ENCODE measurements at regions not wholly inside any gene's neighbourhood (a gene's known extent, or its start where the extent isn't known, plus 50 kb on each side); places are given as distances from the start of the nearest gene placed in this dataset.
"Not testable (repeated sequence)": the region's sequence is repeated elsewhere in the genome, so short reads cannot be mapped to it uniquely, and the experiment has no call there.

DNA sequence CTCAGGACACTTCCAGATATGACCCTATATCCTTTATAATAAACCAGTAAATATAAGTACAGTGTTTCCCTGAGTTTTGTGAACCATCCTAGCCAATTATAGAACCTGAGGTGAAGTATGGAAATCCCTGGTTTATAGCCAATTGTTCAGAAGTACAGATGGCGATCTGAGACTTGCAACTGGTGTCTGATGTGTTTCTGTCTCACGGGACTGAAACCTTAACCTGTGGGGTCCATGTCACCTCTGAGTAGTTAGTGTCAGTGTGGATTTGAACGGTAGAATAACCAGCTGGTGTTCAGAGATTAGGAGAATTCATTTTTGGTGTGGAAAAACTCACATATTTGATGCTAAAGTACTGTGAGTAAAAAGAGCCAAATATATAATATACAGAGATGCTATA is 606.6 kb downstream of the MAFB start:
- DNase-seq: no peak

- no peak for DNase-seq
These were observed 607.4 kb downstream of the MAFB start for GRCh38 chr20:40081653-40082052.

GRCh38 chr20:40080041-40080652 is 608.9 kb downstream of the MAFB start:
- peak in 3 of 56 donors; percentile 1 to 16 (median 5) for DNase-seq

DNA sequence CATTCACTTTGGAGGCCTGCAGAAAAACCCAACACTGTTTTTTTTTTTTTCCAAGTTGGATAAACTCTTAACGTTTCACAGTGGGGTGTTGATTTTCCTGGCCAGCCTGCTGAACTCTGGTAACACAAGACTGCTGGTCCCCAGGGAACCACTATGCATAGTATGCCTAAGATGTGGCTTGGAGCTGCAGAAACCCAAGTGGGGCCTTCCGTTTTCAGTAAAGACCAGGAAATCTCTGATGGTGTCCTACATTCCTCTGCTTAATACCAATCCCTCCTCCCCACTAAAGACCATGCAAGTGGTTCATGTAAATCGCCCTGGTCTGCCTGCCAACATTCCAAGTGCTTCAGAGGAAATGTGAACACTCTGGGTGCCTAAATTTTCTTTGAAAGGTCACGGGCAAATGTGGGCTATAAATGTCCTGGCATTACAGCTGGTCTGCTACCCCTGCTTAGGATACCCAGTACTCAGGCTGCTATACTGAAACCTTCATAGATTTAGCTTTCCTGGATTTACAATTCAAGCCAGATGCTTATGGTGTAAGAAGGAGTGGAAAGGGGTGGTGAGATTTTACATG is 615.4 kb downstream of the MAFB start:
- no peak for DNase-seq

GRCh38 chr20:40072907-40073306 is 616.1 kb downstream of the MAFB start:
- no peak for DNase-seq

DNA sequence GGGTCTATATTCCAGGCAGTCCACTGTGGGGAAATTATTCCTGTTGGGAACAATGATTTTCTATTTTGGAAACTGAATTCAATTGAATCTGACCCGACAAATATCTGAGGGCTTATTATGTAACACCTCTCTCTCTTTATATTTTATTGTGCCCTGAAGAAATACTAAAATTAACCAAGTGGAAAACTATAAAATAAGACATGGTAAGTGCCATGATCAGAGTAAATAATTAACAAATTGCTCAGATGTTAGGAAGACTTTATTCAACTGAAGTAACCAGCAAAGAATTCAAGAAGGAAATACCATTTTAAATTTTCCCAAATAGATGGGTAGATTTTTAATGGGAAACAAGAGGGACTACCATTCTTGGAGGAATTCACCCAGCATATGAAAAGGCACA is 632.9 kb downstream of the MAFB start:
- DNase-seq: no peak

- DNase-seq: no peak
These were observed 633.3 kb downstream of the MAFB start for GRCh38 chr20:40055711-40056110.

GRCh38 chr20:40054311-40054710 is 634.7 kb downstream of the MAFB start:
- DNase-seq: no peak

DNA sequence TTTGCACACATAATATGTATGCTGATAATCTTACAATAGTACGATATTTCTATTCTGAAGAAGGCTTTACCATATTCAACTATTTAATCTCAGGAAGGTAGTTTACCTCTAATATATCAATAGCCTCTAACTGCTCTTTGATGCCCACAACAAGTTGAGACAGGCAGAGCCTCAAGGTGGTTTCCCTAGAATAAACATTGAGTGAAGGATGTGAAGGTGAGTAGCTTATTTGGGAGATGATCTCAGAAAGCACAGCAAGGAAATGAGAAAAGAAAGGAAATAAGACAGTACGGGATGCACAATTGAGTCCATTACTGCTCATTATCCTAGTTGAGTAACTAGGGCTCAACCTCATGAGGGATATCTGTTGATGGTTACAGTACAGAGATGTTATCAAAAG is 638.4 kb downstream of the MAFB start:
- no peak for DNase-seq

- DNase-seq: no peak
These were observed 639.2 kb downstream of the MAFB start for GRCh38 chr20:40049854-40050253.

DNA sequence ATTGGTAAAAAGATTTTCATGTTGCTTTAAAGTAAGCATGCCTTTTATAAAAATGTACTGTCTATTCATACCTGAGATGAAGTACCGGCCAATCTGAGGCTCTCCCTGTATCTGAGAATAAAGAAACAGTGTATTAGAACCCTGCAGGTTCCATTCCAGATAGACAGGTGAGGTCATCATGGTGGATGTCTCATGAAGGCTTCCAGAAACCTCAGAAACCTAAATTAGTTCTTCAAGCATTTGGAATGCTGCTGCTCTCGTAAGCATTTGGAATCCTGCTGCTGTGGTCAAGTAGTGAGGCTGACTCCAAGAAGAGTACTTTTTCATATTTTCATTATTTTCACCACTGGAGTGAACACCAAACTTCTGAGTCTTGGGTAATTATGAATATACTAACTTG is 642.3 kb downstream of the MAFB start:
- no peak for DNase-seq

GRCh38 chr20:40037511-40037910 is 651.5 kb downstream of the MAFB start:
- DNase-seq: no peak

DNA sequence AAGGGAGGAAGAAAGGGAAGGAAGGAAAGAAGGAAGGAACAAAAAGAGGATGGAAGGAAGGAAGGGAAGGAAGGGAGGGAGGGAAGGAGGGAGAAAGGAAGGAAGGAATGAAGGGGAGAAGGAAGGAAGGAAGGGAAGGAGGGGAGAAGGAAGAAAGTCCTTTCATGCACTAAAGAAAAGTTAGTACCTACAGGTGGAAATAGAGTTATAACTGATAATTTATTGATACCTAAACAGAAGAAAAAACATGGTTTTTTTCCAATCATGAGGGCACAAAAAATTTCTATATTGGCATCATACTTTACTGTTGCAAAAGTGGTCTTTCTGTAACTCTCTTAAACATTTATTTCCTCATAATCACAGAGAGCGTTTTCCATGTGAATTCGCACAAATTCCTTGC is 659.4 kb downstream of the MAFB start:
- DNase-seq: no peak

GRCh38 chr20:40019510-40019909 is 669.5 kb downstream of the MAFB start:
- no peak for DNase-seq

- DNase-seq: no peak
These were observed 671.3 kb downstream of the MAFB start for GRCh38 chr20:40017765-40018164.

GRCh38 chr20:40016890-40017289 is 672.1 kb downstream of the MAFB start:
- DNase-seq: no peak

GRCh38 chr20:40016392-40016791 is 672.6 kb downstream of the MAFB start:
- DNase-seq: no peak

- not testable (repeated sequence) for DNase-seq
These were observed 677.0 kb downstream of the MAFB start for GRCh38 chr20:40012026-40012425.

DNA sequence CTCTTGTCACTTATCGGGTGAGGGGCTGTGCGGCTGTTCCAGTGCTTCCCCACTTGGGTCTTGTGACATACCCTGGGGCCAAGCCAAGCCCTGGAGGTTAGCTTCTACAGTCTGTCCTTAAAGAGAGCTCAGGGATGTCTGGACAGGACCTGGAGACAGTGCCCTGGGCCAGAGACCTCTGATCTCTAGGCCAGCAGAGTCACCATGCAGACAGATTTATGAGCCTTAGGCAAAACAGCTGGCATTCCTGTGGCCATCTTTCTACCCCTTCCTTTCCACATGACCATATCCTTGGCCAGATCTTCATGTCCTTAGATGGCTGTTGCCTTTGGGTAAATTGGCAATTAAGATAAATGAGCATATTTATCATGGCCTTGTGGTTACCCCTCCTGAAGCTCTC is 678.6 kb downstream of the MAFB start:
- no peak for DNase-seq

DNA sequence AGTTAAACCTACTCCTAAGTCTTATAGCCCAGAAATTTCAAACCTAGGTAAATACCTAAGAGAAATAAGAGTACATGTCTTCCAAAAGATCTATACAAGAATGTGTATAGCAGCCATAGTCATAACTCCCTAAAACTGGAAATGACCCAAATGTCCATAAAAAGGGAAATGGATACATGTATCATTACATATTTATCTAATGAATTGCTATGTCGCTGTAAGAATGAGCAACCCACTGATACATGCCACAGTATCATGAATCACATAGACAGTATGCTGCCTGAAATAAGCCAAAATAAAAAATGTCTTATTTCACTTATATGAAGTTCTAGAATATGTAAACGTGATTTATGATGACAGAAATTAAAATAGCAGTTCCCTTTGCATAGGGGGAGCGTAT is 679.5 kb downstream of the MAFB start:
- no peak for DNase-seq

GRCh38 chr20:40008177-40008576 is 680.9 kb downstream of the MAFB start:
- no peak for DNase-seq

DNA sequence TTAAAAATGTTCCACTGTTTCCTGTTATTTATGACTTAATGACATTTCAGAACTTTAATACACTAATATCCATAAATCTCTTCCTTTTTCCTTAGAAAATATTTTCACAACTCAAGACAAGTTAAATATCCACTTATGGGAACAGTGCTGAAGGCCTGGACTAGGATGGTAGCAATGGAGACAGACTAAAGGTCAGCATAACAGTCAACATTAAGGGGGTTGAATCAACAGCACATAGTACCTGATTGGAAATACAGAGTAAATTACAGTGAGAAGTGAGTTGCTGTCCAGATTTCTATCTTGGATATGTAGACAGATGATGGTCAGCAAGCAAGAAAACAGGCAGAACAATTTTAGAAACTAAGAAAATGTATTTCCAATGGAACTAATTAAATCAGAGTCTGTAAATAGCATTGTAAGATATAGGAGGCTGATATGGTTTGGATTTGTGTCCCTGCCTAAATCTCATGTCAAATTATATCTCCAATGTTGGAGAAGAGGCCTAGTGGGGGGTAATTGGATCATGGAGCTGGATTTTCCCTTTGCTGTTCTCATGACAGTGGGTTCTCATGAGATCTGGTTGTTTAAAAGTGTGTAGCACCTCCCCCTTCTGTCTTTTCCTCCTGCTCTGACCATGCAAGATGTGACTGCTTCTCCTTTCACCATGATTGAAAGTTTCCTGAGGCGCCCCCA is 682.7 kb downstream of the MAFB start:
- no peak for DNase-seq

DNA sequence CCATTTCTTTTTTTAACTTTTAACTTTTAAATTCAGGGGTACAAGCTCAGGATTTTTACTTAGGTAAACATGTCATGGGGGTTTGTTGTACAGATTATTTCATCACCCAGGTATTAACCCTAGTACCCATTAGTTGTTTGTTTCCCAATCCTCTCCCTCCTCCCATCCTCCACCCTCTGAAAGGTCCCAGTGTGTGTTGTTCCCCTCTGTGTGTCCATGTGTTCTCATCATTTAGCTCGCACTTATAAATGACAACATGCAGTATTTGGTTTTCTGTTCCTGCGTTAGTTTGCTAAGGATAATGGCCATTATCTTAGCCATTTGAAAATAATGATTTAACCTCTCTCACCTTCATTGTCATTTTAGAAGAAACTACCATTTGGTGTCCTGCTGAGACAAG is 684.9 kb downstream of the MAFB start:
- not testable (repeated sequence) for DNase-seq

Measured in nucleus accumbens (tissue), 56 donors.